DOHH2 (cell line): ENCODE measurements at regions not wholly inside any gene's neighbourhood (a gene's known extent, or its start where the extent isn't known, plus 50 kb on each side); places are given as distances from the start of the nearest gene placed in this dataset.

Experiments used
- H3F3A ChIP-seq: fragments of 200-600 bp; sonication (generic), shearing (Covaris generic); 2 replicates; pipeline ENCODE4 v1.6.0; 2016; ENCODE audit warnings: antibody characterized with exemption, mild to moderate bottlenecking; ENCODE audit not compliant: control insufficient read depth, insufficient read depth
- H3K27ac ChIP-seq: fragments of 200-600 bp; sonication (generic); 2 replicates; pipeline ENCODE4 v1.5.1; 2014; ENCODE audit warnings: low read depth, mild to moderate bottlenecking, low read length, moderate library complexity
- H3K27me3 ChIP-seq: fragments of 200-600 bp; sonication (generic); 2 replicates; pipeline ENCODE4 v1.6.1; 2014; ENCODE audit warnings: mild to moderate bottlenecking, low read length, mixed read lengths; ENCODE audit not compliant: control insufficient read depth
- H3K36me3 ChIP-seq: fragments of 200-600 bp; sonication (generic); 2 replicates; pipeline ENCODE4 v1.6.1; 2014; ENCODE audit warnings: mild to moderate bottlenecking, low read length, moderate library complexity, mixed read lengths; ENCODE audit not compliant: control insufficient read depth
- H3K4me1 ChIP-seq: fragments of 200-600 bp; sonication (generic); 2 replicates; pipeline ENCODE4 v1.6.1; 2014; ENCODE audit warnings: mild to moderate bottlenecking, low read length, mixed read lengths; ENCODE audit not compliant: control insufficient read depth
- H3K4me2 ChIP-seq: fragments of 200-600 bp; sonication (generic); 2 replicates; pipeline ENCODE4 v1.6.0; 2014; ENCODE audit warnings: mild to moderate bottlenecking, low read length, moderate library complexity
- H3K4me3 ChIP-seq: fragments of 200-600 bp; sonication (generic); 2 replicates; pipeline ENCODE4 v1.5.1; 2014; ENCODE audit warnings: mild to moderate bottlenecking, low read length, mixed read lengths
- H3K79me2 ChIP-seq: fragments of 200-600 bp; sonication (generic); 2 replicates; pipeline ENCODE4 v1.6.1; 2014; ENCODE audit warnings: mild to moderate bottlenecking, low read length, mixed read lengths; ENCODE audit not compliant: control insufficient read depth
- H3K9me2 ChIP-seq: fragments of 200-600 bp; sonication (generic); replicated peaks from 2 replicates; pipeline ENCODE4 v1.6.1; 2014; ENCODE audit warnings: mild to moderate bottlenecking, low read length, mixed read lengths; ENCODE audit not compliant: control insufficient read depth
- H3K9me3 ChIP-seq: fragments of 200-600 bp; sonication (generic); 2 replicates; pipeline ENCODE4 v1.6.1; 2014; ENCODE audit warnings: antibody characterized with exemption, low read length, mixed read lengths; ENCODE audit not compliant: control insufficient read depth, insufficient read depth
- H4K20me1 ChIP-seq: fragments of 200-600 bp; sonication (generic); 2 replicates; pipeline ENCODE4 v1.6.0; 2014; ENCODE audit warnings: low read depth, mild to moderate bottlenecking, antibody characterized with exemption, low read length, moderate library complexity; ENCODE audit not compliant: control insufficient read depth, insufficient read depth
- EZH2phosphoT487 ChIP-seq: fragments of 200-600 bp; sonication (generic); IDR thresholded peaks from 2 replicates; pipeline ENCODE4 v1.6.1; 2017; ENCODE audit warnings: borderline replicate concordance, mild to moderate bottlenecking, antibody characterized with exemption, low read length, moderate library complexity, mixed read lengths
- TF ChIP-seq, protein P1 (sequence below): fragments of 200-600 bp; sonication (generic); IDR thresholded peaks from one replicate; pipeline ENCODE4 v1.5.1; 2014; ENCODE audit warnings: antibody characterized with exemption, mild to moderate bottlenecking, low read depth, low read length; ENCODE audit not compliant: poor library complexity, severe bottlenecking

DNA sequence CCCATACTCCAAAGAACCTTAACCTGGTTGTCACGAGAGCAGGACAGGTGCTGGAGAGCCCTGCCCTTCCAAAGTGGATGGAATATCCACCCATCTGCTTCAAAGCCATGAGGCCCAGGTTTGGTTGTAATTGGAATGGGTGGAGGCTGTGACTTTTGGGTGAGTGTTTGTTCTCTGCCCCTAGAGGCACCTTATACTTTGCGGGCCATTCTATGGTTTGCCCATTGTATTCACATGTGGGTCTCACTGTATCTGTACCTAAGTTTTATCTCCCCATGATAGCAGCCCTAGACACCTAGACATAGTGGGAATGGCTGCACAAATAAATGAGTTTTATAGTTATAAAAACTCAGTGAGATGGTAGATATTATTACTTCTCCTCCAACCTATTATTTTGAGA lies 67.1 kb upstream of the NAA20 start:
- H3K79me2 ChIP-seq, result no peaks in the 10 kb centered on the region
- no peaks in the 10 kb centered on the region for H3K9me2 ChIP-seq
- H3K36me3 ChIP-seq, result no peaks in the 10 kb centered on the region
- H3K4me2 ChIP-seq, result no peak overlapping the region
- peaks cover 11% of the 10 kb centered on the region for H3K27me3 ChIP-seq
- no peaks in the 10 kb centered on the region for H4K20me1 ChIP-seq
- H3K9me3 ChIP-seq, result no peaks in the 10 kb centered on the region
- no peak overlapping the region for H3K27ac ChIP-seq
- no peaks in the 10 kb centered on the region for H3F3A ChIP-seq
- TF ChIP-seq EZH2phosphoT487, result no peak
- TF ChIP-seq, protein P1, sequence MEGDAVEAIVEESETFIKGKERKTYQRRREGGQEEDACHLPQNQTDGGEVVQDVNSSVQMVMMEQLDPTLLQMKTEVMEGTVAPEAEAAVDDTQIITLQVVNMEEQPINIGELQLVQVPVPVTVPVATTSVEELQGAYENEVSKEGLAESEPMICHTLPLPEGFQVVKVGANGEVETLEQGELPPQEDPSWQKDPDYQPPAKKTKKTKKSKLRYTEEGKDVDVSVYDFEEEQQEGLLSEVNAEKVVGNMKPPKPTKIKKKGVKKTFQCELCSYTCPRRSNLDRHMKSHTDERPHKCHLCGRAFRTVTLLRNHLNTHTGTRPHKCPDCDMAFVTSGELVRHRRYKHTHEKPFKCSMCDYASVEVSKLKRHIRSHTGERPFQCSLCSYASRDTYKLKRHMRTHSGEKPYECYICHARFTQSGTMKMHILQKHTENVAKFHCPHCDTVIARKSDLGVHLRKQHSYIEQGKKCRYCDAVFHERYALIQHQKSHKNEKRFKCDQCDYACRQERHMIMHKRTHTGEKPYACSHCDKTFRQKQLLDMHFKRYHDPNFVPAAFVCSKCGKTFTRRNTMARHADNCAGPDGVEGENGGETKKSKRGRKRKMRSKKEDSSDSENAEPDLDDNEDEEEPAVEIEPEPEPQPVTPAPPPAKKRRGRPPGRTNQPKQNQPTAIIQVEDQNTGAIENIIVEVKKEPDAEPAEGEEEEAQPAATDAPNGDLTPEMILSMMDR, result no peak
- H3K4me3 ChIP-seq, result no peak overlapping the region
- no peaks in the 10 kb centered on the region for H3K4me1 ChIP-seq

DNA sequence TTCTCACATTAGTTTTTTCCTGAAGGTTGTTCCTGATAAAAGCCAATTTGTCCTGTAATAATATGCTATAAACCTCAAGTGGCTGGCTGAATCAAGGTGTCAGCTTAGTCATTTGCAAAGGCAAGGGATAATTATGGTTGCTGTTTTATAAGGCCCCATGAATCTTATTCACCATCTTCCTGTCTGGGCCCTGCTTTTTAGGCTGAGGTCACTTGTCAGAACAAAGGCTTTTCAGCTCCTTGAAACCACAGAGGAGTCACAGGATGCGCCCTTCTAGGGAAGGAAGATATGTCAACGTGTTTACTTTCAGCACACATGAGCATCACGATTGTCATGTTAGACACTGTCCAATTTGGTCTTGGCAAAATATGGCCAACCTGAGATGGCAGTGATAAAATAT lies 64.8 kb upstream of the NAA20 start:
- TF ChIP-seq EZH2phosphoT487, result no peak
- TF ChIP-seq, protein P1, result no peak
- H3K79me2 ChIP-seq, result no peaks in the 10 kb centered on the region
- H3K27ac ChIP-seq, result no peak overlapping the region
- no peaks in the 10 kb centered on the region for H3K4me1 ChIP-seq
- H3K36me3 ChIP-seq, result no peaks in the 10 kb centered on the region
- H4K20me1 ChIP-seq, result no peaks in the 10 kb centered on the region
- H3K27me3 ChIP-seq, result peaks cover 4% of the 10 kb centered on the region
- no peak overlapping the region for H3K4me2 ChIP-seq
- H3K9me2 ChIP-seq, result no peaks in the 10 kb centered on the region
- H3K9me3 ChIP-seq, result no peaks in the 10 kb centered on the region
- H3K4me3 ChIP-seq, result no peak overlapping the region
- no peaks in the 10 kb centered on the region for H3F3A ChIP-seq

DNA sequence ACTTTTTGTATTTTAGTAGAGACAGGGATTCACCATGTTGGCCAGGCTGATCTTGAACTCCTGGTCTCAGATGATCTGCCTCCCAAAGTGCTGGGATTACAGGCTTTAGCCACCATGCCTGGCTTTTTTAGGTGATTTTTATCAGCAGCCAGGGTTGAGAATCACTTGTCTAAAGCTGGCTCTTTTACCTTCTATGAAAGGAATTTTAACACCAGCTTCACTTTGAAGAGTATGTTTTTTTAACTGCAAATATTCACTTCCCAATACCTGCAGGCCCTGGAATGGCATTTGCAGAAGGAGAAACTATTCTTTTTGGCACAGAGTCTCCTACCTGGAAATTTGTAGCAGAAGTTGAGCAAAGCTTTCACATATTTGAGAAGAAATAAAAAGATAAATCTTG lies 63.6 kb upstream of the NAA20 start:
- Histone ChIP-seq H3K4me2 (no peak overlapping the region), H3F3A (no peaks in the 10 kb centered on the region), H3K79me2 (no peaks in the 10 kb centered on the region), H4K20me1 (no peaks in the 10 kb centered on the region), H3K9me2 (no peaks in the 10 kb centered on the region), H3K9me3 (no peaks in the 10 kb centered on the region), H3K27me3 (no peaks in the 10 kb centered on the region; the same call in 1 of the 2 replicates), H3K4me3 (no peak overlapping the region), H3K4me1 (no peaks in the 10 kb centered on the region), H3K27ac (no peak overlapping the region), H3K36me3 (no peaks in the 10 kb centered on the region)
- TF ChIP-seq, protein P1, result no peak
- TF ChIP-seq EZH2phosphoT487, result no peak

DNA sequence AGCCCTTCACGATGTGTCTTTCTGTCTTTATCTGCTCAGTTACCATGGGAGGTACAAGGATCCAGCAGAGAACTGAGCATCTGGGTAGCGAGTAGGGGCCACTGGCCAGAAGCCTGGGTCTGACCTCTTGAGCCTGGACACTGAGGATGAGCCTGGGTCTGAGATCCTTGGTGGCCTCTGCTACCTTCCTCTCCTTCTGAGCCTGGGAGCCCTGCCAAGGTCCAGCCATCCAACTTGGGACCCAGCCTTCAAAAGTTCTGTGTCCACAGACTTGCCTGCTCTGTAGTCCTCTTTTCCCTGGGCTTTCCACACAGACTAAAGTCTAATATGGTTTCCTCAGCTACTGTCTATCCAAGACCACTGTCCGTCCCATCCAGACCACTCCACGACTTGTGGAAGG lies 60.2 kb upstream of the NAA20 start:
- Histone ChIP-seq H3F3A (no peaks in the 10 kb centered on the region), H3K79me2 (no peaks in the 10 kb centered on the region), H3K9me2 (no peaks in the 10 kb centered on the region), H3K36me3 (no peaks in the 10 kb centered on the region), H3K27me3 (no peaks in the 10 kb centered on the region), H3K4me1 (no peaks in the 10 kb centered on the region), H3K9me3 (no peaks in the 10 kb centered on the region), H3K27ac (no peak overlapping the region), H4K20me1 (no peaks in the 10 kb centered on the region), H3K4me3 (no peak overlapping the region), H3K4me2 (no peak overlapping the region)
- no peak for TF ChIP-seq EZH2phosphoT487
- TF ChIP-seq, protein P1, result no peak
